Endothelial cell (in vitro differentiated cells): ENCODE measurements at regions not wholly inside any gene's neighbourhood (a gene's known extent, or its start where the extent isn't known, plus 50 kb on each side); places are given as distances from the start of the nearest gene placed in this dataset.

ENCODE experiments used
- DNase-seq: peaks from one replicate; pipeline ENCODE4 v3.0.0; 2021; ENCODE audit warnings: low spot score
- H3K27ac Mint-ChIP-seq: one replicate; pipeline ENCODE4 v1.8.0; 2021; ENCODE audit warnings: mixed read lengths, inconsistent platforms; ENCODE audit not compliant: unreplicated experiment
- H3K27me3 Mint-ChIP-seq: one replicate; pipeline ENCODE4 v1.8.0; 2021; ENCODE audit warnings: mild to moderate bottlenecking, moderate library complexity, mixed read lengths, inconsistent platforms; ENCODE audit not compliant: unreplicated experiment
- H3K36me3 Mint-ChIP-seq: one replicate; pipeline ENCODE4 v1.8.0; 2021; ENCODE audit warnings: mild to moderate bottlenecking, low read depth, mixed read lengths, inconsistent platforms; ENCODE audit not compliant: unreplicated experiment
- H3K4me1 Mint-ChIP-seq: one replicate; pipeline ENCODE4 v1.8.0; 2021; ENCODE audit warnings: mild to moderate bottlenecking, mixed read lengths, inconsistent platforms; ENCODE audit not compliant: unreplicated experiment
- H3K4me3 Mint-ChIP-seq: one replicate; pipeline ENCODE4 v1.8.0; 2021; ENCODE audit warnings: mild to moderate bottlenecking, mixed read lengths, inconsistent platforms; ENCODE audit not compliant: unreplicated experiment
- H3K9me3 Mint-ChIP-seq: one replicate; pipeline ENCODE4 v1.8.0; 2021; ENCODE audit warnings: mixed read lengths, inconsistent platforms; ENCODE audit not compliant: unreplicated experiment
- CTCF ChIP-seq: fragments of 200-600 bp; sonication (generic); IDR thresholded peaks from one replicate; pipeline ENCODE4 v1.5.0; 2021; ENCODE audit warnings: antibody characterized with exemption; ENCODE audit not compliant: unreplicated experiment

- Mint-ChIP-seq H3K9me3 (no peaks in the 10 kb centered on the region), H3K36me3 (no peaks in the 10 kb centered on the region), H3K27me3 (no peaks in the 10 kb centered on the region), H3K4me1 (no peaks in the 10 kb centered on the region), H3K4me3 (no peak overlapping the region), H3K27ac (no peak overlapping the region)
- DNase-seq: no peak
- no peak for TF ChIP-seq CTCF
These were observed 816.2 kb upstream of the ATXN8OS start for GRCh38 chr13:69291292-69291906.

GRCh38 chr13:69288026-69288425 is 819.6 kb upstream of the ATXN8OS start:
- Mint-ChIP-seq H3K9me3 (no peaks in the 10 kb centered on the region), H3K27ac (no peak overlapping the region), H3K36me3 (no peaks in the 10 kb centered on the region), H3K27me3 (peaks cover 1% of the 10 kb centered on the region), H3K4me3 (no peak overlapping the region), H3K4me1 (no peaks in the 10 kb centered on the region)
- TF ChIP-seq CTCF: no peak
- no peak for DNase-seq

GRCh38 chr13:69287050-69287698 is 820.5 kb upstream of the ATXN8OS start:
- TF ChIP-seq CTCF: no peak
- no peaks in the 10 kb centered on the region for H3K9me3 Mint-ChIP-seq
- H3K4me3 Mint-ChIP-seq: no peak overlapping the region
- H3K4me1 Mint-ChIP-seq: no peaks in the 10 kb centered on the region
- no peak for DNase-seq
- H3K27ac Mint-ChIP-seq: no peak overlapping the region
- peaks cover 1% of the 10 kb centered on the region for H3K27me3 Mint-ChIP-seq
- no peaks in the 10 kb centered on the region for H3K36me3 Mint-ChIP-seq

GRCh38 chr13:69283837-69284236 is 823.8 kb upstream of the ATXN8OS start:
- Mint-ChIP-seq H3K4me3 (no peak overlapping the region), H3K36me3 (no peaks in the 10 kb centered on the region), H3K27ac (no peak overlapping the region), H3K9me3 (no peaks in the 10 kb centered on the region), H3K4me1 (no peaks in the 10 kb centered on the region), H3K27me3 (peaks cover 1% of the 10 kb centered on the region)
- no peak for TF ChIP-seq CTCF
- DNase-seq: no peak

- no peak for TF ChIP-seq CTCF
- DNase-seq: no peak
- Mint-ChIP-seq H3K27ac (no peak overlapping the region), H3K4me3 (no peak overlapping the region), H3K36me3 (no peaks in the 10 kb centered on the region), H3K4me1 (no peaks in the 10 kb centered on the region), H3K27me3 (peaks cover 1% of the 10 kb centered on the region), H3K9me3 (no peaks in the 10 kb centered on the region)
These were observed 824.3 kb upstream of the ATXN8OS start for GRCh38 chr13:69283301-69283700.
